HG02623 (cell line): ENCODE measurements at regions not wholly inside any gene's neighbourhood (a gene's known extent, or its start where the extent isn't known, plus 50 kb on each side); places are given as distances from the start of the nearest gene placed in this dataset.
"Not testable (repeated sequence)": the region's sequence is repeated elsewhere in the genome, so short reads cannot be mapped to it uniquely, and the experiment has no call there.

ENCODE experiments used
- ATAC-seq: cut with Tn5 transposase; IDR thresholded peaks from one replicate; pipeline ENCODE4 v1.9.1; 2021; ENCODE audit warnings: moderate library complexity; ENCODE audit not compliant: unreplicated experiment

- ATAC-seq: no peak
Measured at GRCh38 chr6:40849546-40849945, 189.5 kb downstream of the UNC5CL start.

DNA sequence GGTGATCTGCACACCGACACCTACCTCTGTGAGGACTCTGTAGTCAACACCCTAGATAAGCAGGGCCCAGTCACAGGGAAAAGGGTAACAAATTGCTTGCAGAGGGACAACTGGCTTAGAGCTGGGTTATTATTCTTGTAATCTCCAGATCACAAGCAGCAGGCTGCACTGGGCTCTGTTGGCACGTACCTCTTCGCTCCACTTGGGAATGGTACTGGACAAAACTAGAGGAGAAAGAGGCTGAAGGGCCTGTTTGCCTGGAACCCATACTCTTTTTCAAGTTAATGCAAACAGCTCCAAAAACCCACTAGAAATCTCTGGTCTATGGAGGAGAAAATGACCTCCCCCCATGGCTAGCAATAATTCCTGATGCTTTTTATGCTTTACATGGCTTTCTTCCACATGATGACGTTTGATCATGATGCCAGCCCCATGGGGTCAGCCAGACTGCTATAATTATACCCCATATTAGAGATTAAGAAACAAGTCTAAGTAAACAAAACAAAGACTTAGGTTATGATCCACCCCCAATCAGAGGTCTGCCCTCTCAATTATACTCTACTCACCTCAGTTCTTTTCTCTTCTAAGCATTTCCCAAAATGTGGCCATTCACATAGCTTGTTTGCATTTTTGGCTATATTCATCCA is 190.0 kb downstream of the UNC5CL start:
- ATAC-seq: no peak

DNA sequence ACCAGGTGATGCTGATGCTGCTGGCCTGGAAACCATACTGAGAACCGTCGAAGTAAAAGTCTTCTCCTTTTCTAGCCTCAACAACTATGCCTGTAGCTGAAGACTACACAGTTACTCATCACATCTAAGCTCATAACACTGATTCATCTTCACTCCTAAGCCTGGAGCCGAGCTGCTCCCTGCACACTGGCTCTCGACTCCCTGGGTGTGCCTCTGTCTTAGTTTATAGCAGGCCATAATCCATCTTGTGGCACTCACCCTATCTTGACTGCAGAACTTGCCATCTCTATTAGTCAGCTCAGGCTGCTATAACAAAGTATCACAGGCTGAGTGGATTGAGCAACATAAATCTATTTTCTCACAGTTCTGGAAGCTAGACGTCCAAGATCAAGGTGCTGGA is 191.0 kb downstream of the UNC5CL start:
- no peak for ATAC-seq

GRCh38 chr6:40845553-40845952 is 193.5 kb downstream of the UNC5CL start:
- ATAC-seq: no peak

DNA sequence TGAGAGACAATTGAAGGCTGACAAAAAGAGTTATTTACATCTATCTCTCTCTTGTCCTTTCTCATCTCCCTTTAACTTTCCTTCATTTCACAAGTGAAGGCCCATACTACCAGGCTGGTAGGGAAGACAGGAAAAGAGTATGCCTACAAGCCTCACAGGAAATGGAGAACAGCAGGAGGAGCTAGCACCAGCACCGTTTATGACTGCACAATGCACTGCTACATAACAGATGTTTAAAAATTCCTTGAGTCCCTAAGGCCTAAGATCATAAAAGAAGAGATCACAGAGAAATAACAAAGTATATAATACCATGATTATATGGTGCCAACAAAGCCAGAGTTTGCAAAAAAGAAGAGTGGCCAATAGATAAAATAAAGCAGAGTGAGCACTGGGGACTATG is 194.8 kb downstream of the UNC5CL start:
- no peak for ATAC-seq

DNA sequence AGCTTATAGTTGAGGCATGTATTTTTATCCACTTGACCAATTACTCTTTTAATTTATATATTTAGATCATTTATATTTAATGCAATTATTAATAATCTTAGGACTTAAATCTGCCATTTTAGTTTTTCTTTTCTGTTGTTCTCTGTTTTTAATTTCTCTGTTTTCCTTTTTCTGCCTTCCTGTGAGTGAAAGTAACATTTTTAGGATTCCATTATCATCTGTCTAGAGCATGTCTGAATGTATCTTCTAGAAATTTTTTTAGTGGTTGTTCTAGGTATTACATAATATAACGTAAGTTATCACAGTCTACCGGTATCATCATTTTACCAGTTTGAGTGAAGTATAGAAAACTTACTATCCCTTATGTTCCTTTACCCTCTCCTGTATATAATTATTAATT is 197.3 kb downstream of the UNC5CL start:
- no peak for ATAC-seq

DNA sequence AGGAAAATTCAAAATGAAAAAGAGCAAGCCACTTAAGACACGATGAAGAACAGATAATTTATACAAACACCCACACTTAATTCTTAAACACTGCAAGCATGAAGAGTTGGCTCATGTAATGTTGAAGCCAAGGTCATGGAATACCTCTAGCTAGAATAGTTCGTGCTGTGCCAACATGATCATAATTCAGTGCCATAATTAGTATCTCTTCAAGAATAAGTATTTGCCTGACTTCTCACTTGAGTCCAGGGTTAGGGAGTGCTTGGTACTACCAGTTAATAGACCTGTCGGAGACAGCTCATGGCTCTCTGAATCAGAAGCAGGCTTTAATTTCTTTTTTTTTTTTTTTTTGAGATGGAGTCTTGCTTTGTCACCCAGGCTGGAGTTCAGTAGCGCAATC is 206.3 kb downstream of the UNC5CL start:
- ATAC-seq: no peak

DNA sequence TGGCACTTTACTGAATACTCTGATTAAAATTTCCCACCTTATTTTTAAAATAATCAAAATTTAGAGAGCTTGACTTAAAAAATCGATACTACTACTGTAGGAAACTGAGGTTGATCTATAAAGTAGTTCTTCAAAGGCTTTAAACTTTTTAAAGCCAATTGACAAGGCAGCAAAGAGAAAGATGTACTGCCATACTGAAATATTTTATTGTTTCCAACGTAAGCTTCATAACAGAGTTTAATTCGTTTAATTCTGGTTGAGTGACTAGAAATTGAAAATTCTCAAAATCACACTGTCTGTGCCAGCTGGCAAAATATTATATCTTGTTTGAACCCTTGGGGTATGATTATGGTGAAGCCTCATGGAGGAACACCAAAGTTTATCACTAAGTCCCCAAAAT is 207.6 kb downstream of the UNC5CL start:
- ATAC-seq: no peak

DNA sequence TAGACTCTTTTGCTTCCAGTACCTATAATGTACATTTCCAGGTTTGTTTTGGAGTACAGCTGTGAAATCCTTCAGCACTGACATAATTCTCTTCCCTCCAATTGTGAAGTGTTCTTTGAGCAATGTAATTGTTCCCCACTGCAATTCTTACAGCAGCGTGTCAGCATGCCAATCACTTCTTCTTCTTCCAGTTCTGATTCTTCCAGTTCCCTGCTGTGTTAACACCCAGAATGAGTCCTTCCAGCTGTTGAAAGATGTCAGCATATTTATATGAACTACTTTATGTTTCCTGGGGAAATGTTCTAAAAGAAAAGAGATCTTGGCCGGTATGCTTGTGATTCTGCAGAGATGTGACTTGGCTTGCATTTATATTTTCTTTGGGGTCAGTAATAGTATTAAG is 213.9 kb downstream of the UNC5CL start:
- ATAC-seq: no peak

GRCh38 chr6:40823917-40824891 is 214.8 kb downstream of the UNC5CL start:
- ATAC-seq: not testable (repeated sequence)

DNA sequence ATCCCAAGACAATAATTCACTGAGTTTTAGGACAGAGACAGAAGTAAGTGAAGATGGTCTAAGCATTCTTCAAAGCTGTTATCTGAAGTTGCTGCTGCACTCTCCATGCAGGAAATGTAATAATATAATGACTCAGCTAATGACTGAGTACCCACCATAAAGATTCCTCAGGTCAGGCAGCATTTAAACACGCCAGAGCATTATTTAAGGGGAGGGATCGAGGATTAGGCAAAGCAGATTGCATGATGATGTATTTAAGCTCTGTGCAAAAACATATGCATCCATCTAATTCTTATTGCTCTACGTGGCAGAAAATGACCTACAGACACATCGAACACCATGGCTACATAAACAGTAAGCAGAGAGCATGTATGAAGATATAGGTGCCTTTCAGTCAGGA is 216.4 kb downstream of the UNC5CL start:
- no peak for ATAC-seq

DNA sequence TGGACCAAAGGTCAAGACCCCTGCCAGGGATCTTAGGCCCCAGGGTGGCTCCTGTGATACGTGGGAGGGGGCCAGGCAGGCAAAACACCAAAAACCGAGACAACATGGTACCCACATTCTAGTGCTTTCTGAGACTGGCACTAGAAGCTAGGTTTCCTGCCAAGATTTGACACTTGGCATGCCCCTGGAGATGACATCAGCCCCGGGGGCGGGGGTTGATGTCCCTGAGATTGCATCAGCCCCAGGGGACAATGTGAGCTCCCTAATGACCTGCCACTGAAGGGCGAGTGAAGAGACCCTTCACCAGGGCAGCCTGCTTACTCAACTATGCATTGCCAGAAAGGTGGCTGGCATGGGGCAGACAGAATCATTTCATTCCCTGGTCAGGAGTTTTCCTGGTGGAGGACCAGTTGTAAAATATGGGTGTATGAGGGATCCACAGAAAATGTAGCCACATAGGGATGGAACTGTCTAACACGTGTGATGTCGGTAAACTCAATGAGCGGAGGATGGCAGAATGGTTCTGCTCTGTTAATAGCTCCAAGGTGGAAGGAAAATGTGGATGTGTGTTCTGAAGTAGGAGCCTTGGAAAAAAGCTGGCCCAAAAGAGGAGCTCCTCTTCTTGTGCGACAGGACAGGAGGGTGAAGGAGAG is 219.7 kb downstream of the UNC5CL start:
- no peak for ATAC-seq

- no peak for ATAC-seq
Measured at GRCh38 chr6:40817369-40817768, 221.7 kb downstream of the UNC5CL start.

- no peak for ATAC-seq
Measured at GRCh38 chr6:40816601-40817000, 222.4 kb downstream of the UNC5CL start.

DNA sequence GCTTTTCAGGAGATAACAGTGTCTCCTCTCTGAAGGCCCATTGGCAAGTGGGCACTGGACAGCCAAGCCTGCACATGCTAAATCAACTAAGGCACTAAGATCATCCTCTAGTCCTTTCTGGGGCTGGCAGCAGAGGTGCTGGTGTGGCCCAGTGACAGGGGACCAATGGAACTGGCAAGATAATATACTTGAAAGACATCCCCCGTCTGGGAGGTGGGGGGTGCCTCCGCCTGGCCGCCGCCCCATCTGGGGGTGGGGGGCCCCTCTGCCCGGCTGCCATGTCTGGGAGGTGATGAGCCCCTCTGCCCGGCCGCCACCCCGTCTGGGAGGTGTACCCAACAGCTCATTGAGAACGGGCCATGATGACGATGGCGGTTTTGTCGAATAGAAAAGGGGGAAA is 223.3 kb downstream of the UNC5CL start:
- no peak for ATAC-seq

- no peak for ATAC-seq
Measured at GRCh38 chr6:40810171-40810570, 223.0 kb upstream of the LRFN2 start.

DNA sequence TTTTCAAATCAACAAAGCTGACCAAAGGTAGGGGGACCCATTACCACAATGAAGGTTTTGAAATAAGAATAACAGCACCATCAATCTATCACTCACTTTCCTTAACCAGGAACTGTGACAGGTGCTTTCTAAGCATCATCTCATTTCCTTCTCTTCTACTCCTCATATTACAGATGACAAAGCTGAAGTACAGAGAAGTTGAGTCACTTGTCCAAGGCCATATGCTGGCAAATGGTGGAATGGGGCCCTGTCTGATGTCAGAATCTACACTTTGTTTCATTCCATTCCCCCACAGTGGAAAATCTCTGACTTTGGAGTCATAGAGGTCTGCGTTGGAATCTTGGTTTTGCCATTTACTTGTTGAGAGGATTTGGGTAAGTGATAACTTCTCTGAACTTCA is 222.5 kb upstream of the LRFN2 start:
- ATAC-seq: no peak

DNA sequence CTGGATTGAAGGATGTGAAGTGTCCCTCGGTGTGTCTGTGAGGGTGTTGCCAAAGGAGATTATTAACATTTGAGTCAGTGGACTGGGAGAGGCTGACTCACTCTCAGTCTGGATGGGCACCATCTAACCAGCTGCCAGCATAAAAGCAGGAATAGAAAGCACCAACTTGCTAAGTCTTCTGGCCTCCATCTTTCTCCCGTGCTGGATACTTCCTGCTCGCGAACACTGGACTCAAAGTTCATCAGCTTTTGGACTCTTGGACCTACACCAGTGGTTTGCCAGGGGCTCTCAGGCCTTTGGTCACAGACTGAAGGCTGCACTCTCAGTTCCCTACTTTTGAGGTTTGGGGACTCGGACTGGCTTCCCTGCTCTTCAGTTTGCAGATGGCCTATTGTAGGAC is 220.3 kb upstream of the LRFN2 start:
- no peak for ATAC-seq

DNA sequence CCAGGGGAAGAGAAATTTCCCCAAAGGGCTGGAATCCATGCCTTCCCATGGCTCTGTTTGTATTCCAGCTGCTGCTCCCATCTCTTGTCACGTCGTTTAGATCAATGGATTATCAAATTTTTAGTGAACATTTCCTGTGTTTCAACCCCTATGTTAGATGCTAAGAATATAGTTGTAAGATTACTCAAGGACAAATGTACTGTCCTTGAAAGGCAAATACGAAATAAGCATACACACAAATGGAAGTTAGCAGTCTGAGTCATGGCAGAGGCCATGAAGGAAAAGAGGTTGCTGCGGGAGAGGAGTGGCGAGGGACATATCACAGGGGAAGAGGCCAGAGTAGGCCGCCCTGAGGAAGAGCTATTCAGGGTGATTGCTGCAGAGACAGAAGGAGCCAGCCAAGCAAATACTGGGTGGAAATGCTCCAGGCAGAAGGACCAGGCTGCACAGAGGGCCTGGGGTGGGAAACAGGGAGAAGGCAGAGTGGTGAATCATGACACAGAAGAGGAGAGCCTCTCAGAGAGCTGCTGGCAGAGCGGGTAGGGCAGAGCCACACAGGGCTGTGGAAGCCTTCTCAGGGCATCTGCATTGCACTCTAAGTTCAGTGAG is 219.2 kb upstream of the LRFN2 start:
- ATAC-seq: no peak

GRCh38 chr6:40805336-40805735 is 218.2 kb upstream of the LRFN2 start:
- ATAC-seq: no peak

GRCh38 chr6:40804905-40805304 is 217.7 kb upstream of the LRFN2 start:
- no peak for ATAC-seq
